ENCODE measurements at regions not wholly inside any gene's neighbourhood (a gene's known extent, or its start where the extent isn't known, plus 50 kb on each side); places are given as distances from the start of the nearest gene placed in this dataset.

- no peak for DNase-seq
Observed at GRCh38 chr3:16810593-16811367, 74.0 kb upstream of the PLCL2 start.

GRCh38 chr3:16811950-16812349 is 72.8 kb upstream of the PLCL2 start:
- no peak for DNase-seq

DNA sequence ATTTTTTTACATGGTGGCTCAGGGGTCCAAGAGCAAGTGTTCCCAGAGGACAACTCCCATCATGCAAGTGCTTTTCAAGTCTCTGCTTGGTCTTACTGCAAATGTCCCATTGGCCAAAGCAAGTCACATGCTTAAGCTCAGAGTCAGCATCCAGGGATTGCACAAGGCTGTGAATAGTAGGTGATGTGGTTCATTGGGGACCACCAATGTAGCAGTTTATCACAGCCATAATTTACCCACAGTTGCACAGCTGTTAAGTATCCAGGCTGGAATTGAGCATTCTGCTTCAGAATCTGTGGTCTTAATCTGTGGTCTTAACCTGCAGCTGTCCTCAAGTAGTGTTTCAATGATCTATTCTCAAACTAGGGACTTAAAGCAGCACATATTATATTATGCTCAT is 71.4 kb upstream of the PLCL2 start:
- no peak for DNase-seq

DNA sequence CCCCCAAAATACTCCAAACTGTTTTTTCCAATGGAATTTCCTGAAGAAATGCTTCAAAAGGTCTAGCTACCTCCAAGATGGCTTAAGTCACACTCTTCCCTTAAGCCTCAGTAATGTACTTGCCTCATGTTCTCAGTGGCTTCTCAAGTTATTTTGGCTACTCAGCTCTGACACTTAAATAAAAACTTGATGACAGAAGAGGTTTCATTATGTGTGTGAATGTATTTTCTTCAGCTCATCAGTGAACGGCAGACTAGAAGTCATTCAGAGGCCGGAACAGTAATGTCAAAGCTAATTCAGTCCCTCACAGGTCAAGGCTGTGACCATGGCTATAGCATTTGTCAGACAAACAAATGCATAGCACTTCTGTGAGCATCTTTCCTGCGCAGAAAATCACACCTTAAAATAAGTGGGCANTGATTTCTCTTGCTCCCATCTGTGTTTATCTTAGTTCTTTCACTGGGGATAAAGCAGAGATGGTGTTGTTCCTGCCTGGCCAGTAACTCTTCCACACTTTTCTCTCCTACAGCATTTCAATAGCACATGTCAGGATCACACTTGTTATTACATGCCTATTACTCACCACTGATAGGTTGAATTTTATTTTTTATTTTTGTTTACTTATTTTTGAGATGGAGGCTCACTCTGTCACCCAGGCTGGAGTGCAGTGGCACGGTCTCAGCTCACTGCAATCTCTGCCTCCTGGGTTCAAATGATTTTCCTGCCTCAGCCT is 68.5 kb upstream of the PLCL2 start:
- DNase-seq: no peak

GRCh38 chr3:16817197-16817596 is 67.6 kb upstream of the PLCL2 start:
- no peak for DNase-seq

GRCh38 chr3:16818194-16818593 is 66.6 kb upstream of the PLCL2 start:
- DNase-seq: no peak

GRCh38 chr3:16818945-16819344 is 65.8 kb upstream of the PLCL2 start:
- no peak for DNase-seq

GRCh38 chr3:16820485-16820884 is 64.3 kb upstream of the PLCL2 start:
- DNase-seq: no peak

GRCh38 chr3:16821053-16821452 is 63.7 kb upstream of the PLCL2 start:
- DNase-seq: no peak

DNA sequence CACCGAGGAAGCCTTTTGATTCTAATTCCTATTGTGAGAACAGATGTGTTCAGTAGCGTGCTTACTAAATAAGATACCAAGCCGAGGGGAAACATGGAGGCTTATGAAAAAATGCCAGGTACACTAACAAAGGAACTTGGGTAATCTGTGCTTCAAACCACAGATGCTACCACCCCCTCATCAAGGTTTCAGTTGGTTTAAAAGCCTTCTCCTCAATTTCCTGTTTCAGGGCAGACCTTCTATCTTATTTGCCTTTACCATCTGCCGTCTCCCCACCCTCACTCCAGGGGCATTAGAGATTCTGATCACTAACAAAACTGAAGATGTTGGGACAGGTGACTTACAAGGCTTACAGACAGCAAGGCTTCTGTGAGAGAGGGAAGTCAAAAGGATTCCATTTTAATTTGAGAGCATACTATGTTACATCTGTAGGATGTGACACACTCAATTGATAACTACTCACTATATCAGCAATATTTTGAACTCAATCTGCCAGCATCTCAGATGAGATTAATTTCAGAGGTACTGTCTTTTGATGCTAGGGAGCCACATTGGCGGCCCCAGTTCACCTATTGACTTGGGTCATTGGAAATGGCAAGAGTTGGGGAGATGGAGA is 60.6 kb upstream of the PLCL2 start:
- DNase-seq: no peak

DNA sequence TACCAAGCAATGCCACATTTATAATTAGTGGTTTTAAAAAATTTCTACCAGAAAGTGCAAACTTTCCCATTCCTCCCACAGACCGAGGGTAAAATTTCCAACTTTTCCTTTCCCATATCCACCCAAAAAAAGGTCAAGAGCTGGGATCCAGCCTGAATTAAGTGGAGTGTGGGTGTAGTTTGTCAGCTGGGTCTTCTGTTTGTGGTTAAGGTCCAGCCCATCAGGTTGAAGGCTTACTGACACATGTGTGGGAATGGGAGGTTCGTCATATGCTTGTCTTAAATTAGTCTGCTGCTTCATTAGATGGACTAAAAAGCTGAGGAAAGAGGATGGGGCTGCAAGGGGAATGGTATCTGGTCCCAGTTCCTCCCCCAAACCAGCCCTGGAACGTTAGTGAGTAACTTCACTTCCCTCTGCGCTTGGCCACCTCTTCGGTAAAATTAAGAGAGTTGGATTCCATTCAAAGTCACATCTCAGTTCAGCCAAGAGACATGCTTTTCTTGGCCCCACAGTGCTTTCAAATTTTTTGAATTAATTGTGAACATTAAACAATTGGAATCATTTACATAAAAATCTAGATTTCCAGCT is 59.0 kb upstream of the PLCL2 start:
- DNase-seq: no peak

DNA sequence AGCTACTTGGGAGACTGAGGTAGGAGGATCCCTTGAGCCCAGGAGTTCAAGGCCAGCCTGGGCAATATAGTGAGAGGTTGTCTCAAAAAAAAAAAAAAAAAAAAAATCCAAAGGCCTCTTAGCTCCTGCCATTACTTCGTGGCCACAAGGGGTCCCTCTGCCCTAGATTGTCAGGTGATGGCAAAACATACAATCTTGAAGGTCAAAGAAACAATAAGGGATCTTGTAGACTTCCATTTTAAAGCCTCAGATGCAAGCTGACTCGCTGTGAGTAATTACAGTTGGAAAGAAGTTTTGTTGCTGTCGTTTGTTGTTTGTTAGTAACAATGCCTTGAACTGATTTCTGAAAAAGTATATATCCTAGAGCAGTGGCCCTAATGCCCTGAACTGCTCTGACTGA is 55.9 kb upstream of the PLCL2 start:
- DNase-seq: no peak

GRCh38 chr3:16831846-16832245 is 52.9 kb upstream of the PLCL2 start:
- DNase-seq: no peak

DNA sequence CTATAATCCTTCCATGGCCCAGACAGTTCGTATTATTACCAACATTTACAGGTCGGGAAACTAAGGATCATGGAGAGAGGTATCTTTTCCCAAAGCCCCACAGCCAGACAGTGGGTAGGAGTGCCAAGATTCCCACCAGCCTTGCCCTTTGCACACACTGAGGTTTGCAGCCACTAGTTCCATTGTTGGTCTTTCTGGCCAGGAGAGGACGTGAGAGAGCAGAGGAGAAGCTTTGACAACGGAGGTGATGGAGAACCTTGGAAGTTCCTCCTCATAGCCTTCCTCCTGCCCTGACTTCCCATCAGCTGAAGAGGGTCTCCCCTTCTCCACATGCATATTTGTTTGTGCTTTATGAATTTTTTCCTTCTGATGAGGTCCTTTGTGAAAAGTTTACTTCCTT is 50.5 kb upstream of the PLCL2 start:
- no peak for DNase-seq

DNA sequence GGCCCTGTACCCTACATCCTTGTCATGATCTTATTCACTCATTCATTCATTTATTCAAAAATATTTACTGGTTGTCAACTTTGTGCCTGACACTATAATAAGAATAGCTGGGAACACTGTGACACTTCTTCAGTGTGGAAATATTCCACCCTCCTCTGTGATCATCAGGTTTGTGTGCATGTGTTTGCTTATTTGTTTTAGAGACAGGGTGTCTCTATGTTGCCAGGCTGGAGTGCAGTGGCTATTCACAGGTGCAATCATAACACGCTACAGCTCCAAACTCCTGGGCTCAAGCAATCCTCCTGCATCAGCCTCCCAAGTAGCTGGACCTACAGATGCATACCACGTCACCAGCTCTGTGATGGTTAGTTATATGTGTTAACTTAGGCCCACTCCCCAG is 50.0 kb upstream of the PLCL2 start:
- DNase-seq: no peak
